Left lung (tissue), 4 donors: ENCODE measurements at regions not wholly inside any gene's neighbourhood (a gene's known extent, or its start where the extent isn't known, plus 50 kb on each side); places are given as distances from the start of the nearest gene placed in this dataset.

Experiments used
- ATAC-seq: fragments of 200-7000 bp; cut with Tn5 transposase; one replicate; pipeline ENCODE4 v1.9.1; 2020; ENCODE audit warnings: moderate library complexity
- DNase-seq, 4 donors: peaks; one replicate each; pipeline ENCODE4 v3.0.0-alpha.2; 2013 to 2020
- H3K27ac ChIP-seq, 2 donors: fragments of 200-600 bp; sonication (generic) in 1 of 2; one replicate each; pipeline versions ENCODE4 v1.5.0 to v1.8.0; 2020 to 2021
- H3K27me3 ChIP-seq, 2 donors: fragments of 200-600 bp; sonication (generic) in 1 of 2; one replicate each; pipeline versions ENCODE4 v1.5.0 to v1.8.0; 2020 to 2021
- H3K36me3 ChIP-seq, 2 donors: fragments of 200-600 bp; sonication (generic) in 1 of 2; one replicate each; pipeline versions ENCODE4 v1.5.0 to v1.8.0; 2020 to 2021
- H3K4me1 ChIP-seq, 2 donors: fragments of 200-600 bp; one replicate each; pipeline ENCODE4 v1.8.0; 2021
- H3K4me3 ChIP-seq, 2 donors: fragments of 200-600 bp; sonication (generic) in 1 of 2; one replicate each; pipeline versions ENCODE4 v1.5.0 to v1.8.0; 2020 to 2021; ENCODE audit warnings: mild to moderate bottlenecking in 1 of 2
- H3K9me3 ChIP-seq, 2 donors: fragments of 200-600 bp; sonication (generic) in 1 of 2; one replicate each; pipeline versions ENCODE4 v1.5.0 to v1.8.0; 2020 to 2021
- intact Hi-C, 2 donors: fragments of 100-400 bp; cut with DNase I; formaldehyde crosslinking; loops; one replicate each; pipeline versions ENCODE4 v1.11.2 to v1.14.2; 2022
- TF ChIP-seq, protein P1 (sequence below), 2 donors: fragments of 200-600 bp; sonication (generic) in 1 of 2; IDR thresholded peaks; one replicate each; pipeline versions ENCODE4 v1.5.0 to v1.8.0; 2021; ENCODE audit warnings: antibody characterized with exemption in 2 of 2
- donor health status: DM: no; HTN: yes; CAD: no.
- donor health status: DM: no; HTN: no; CAD: no.

- H3K9me3 ChIP-seq = peaks cover 0 to 4% of the 10 kb centered on the region in 2 donors
- intact Hi-C loops = no loop called here
- no peak for ATAC-seq
These were observed 480.8 kb downstream of the RMST start for GRCh38 chr12:97943359-97943758.

GRCh38 chr12:97944576-97944975 lies 482.0 kb downstream of the RMST start:
- Histone ChIP-seq H3K27me3 (no peaks in the 10 kb centered on the region), H3K27ac (no peak overlapping the region), H3K36me3 (no peaks in the 10 kb centered on the region), H3K4me3 (no peak overlapping the region), H3K4me1 (no peaks in the 10 kb centered on the region), H3K9me3 (peaks cover 0 to 4% of the 10 kb centered on the region in 2 donors)
- ATAC-seq (no peak), DNase-seq (no peak)
- TF ChIP-seq, protein P1, sequence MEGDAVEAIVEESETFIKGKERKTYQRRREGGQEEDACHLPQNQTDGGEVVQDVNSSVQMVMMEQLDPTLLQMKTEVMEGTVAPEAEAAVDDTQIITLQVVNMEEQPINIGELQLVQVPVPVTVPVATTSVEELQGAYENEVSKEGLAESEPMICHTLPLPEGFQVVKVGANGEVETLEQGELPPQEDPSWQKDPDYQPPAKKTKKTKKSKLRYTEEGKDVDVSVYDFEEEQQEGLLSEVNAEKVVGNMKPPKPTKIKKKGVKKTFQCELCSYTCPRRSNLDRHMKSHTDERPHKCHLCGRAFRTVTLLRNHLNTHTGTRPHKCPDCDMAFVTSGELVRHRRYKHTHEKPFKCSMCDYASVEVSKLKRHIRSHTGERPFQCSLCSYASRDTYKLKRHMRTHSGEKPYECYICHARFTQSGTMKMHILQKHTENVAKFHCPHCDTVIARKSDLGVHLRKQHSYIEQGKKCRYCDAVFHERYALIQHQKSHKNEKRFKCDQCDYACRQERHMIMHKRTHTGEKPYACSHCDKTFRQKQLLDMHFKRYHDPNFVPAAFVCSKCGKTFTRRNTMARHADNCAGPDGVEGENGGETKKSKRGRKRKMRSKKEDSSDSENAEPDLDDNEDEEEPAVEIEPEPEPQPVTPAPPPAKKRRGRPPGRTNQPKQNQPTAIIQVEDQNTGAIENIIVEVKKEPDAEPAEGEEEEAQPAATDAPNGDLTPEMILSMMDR (IDR thresholded peaks at IDR 0.05) = no peak
- intact Hi-C loops = no loop called here

More at GRCh38 chr12:97943359-97943758, 480.8 kb downstream of the RMST start:
- DNase-seq = no peak
- Histone ChIP-seq H3K4me1 (no peaks in the 10 kb centered on the region), H3K27ac (no peak overlapping the region), H3K4me3 (no peak overlapping the region), H3K36me3 (no peaks in the 10 kb centered on the region), H3K27me3 (no peaks in the 10 kb centered on the region)
- TF ChIP-seq, protein P1 (IDR thresholded peaks at IDR 0.05) = no peak

DNA sequence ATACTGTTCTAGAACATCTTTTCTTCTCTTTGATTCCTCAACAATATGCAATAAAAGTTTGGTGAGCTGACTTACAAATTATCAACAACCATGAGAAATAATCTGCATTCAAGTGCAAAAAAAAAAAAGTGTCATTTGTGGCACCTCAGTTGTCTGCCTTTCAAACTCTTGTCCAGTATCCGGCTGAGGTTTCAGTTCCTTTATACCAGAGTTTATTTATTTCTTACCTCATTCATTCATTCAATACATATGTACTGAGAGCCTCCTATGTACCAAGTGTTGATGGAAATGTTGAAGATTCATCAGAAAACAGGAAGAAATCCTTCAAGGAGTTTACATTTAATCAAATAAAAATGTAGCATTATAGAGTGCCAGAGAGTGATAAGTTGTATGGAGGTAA lies 484.1 kb downstream of the RMST start:
- Histone ChIP-seq H3K9me3 (peaks cover 0 to 4% of the 10 kb centered on the region in 2 donors), H3K4me3 (no peak overlapping the region), H3K4me1 (no peaks in the 10 kb centered on the region), H3K36me3 (no peaks in the 10 kb centered on the region), H3K27ac (no peak overlapping the region), H3K27me3 (no peaks in the 10 kb centered on the region)
- TF ChIP-seq, protein P1 (IDR thresholded peaks at IDR 0.05) = no peak
- no peak for ATAC-seq
- intact Hi-C loops = no loop called here
- no peak for DNase-seq

DNA sequence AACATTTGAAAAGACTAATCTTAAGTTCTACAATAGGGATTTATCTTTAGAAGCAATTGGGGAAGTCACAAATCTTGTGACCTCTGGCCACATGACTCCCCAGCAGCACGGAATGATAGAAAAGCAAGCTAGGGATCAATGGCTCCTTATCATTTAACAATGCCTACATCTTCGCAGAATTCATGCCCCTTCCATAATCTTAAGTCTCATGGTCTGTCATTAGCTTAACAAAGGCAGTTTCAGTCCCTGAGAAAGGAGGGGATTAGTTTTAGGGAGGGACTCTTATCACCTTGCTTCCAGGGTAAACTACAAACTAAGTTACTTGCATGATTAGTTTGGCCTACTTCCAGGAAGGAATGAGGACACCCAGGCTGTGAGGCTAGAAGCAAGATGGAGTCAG lies 486.0 kb downstream of the RMST start:
- H3K36me3 ChIP-seq = no peaks in the 10 kb centered on the region
- intact Hi-C loops = no loop called here
- H3K4me1 ChIP-seq = no peaks in the 10 kb centered on the region
- no peak overlapping the region for H3K4me3 ChIP-seq
- DNase-seq (no peak), ATAC-seq (no peak)
- H3K27ac ChIP-seq = no peak overlapping the region
- peaks cover 0 to 4% of the 10 kb centered on the region in 2 donors for H3K9me3 ChIP-seq
- no peaks in the 10 kb centered on the region for H3K27me3 ChIP-seq
- TF ChIP-seq, protein P1 (IDR thresholded peaks at IDR 0.05) = no peak

DNA sequence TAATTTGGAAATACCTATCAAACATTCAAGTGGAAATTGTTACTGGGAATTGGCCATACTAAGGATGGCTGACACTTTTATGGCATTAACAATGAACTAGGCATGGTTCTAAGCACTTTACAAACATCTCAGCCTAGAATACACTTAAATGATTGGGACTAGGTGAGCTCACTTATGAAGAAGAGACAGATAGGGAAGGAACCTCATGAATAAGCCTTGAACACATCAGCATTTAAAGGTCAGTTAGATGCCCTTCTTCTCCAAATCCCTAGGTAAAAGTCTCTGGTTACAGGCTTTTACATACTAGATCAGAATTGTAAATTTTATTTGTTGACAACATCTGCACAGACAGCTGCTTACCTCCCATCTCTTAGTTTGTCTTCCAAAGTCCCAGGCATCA lies 488.6 kb downstream of the RMST start:
- Histone ChIP-seq H3K36me3 (no peaks in the 10 kb centered on the region), H3K4me1 (no peaks in the 10 kb centered on the region), H3K4me3 (no peak overlapping the region), H3K27me3 (no peaks in the 10 kb centered on the region), H3K9me3 (peaks cover 0 to 5% of the 10 kb centered on the region in 2 donors), H3K27ac (no peak overlapping the region)
- TF ChIP-seq, protein P1 (IDR thresholded peaks at IDR 0.05) = no peak
- DNase-seq (no peak), ATAC-seq (no peak)
- intact Hi-C loops = no loop called here
